IMR-90 (cell line): ENCODE measurements at regions not wholly inside any gene's neighbourhood (a gene's known extent, or its start where the extent isn't known, plus 50 kb on each side); places are given as distances from the start of the nearest gene placed in this dataset.

Experiments
- ATAC-seq: fragments of 200-7000 bp; cut with Tn5 transposase; 2 replicates; pipeline ENCODE4 v1.9.1; 2020; ENCODE audit warnings: low read depth, mild to moderate bottlenecking, moderate library complexity
- BruUV-seq: library from RNA; stranded (reverse); fragments of 400-500 nt; replicated peaks from 2 replicates; lab custom pipeline; 2021; lab: Mats Ljungman, UMichigan
- CTCF ChIA-PET: fragments of 300-600 bp; formaldehyde crosslinking; extraction: SDS; loops from one replicate; lab custom pipeline; 2021; ENCODE audit warnings: antibody characterized with exemption; lab: Yijun Ruan, JAX
- POLR2A ChIA-PET: fragments of 300-600 bp; sonication (Branson Sonifier 250); formaldehyde crosslinking; loops from one replicate; lab custom pipeline; 2022; ENCODE audit warnings: antibody characterized with exemption; ENCODE audit not compliant: unreplicated experiment; lab: Charles Lee
- DNase-seq: peaks from one replicate; pipeline ENCODE4 v3.0.0; 2013
- H2AFZ ChIP-seq: replicated peaks from 2 replicates; pipeline ENCODE3; 2013; ENCODE audit warnings: low read length, mild to moderate bottlenecking; ENCODE audit not compliant: poor library complexity
- H2AK5ac ChIP-seq: 2 replicates; pipeline ENCODE4 v1.6.1; 2013; ENCODE audit warnings: low read depth, low read length, inconsistent platforms
- H2AK9ac ChIP-seq: replicated peaks from 2 replicates; pipeline ENCODE3; 2013; ENCODE audit warnings: mild to moderate bottlenecking, low read depth, low read length, moderate library complexity; ENCODE audit not compliant: poor library complexity
- H2BK120ac ChIP-seq: 2 replicates; pipeline ENCODE4 v1.6.1; 2013; ENCODE audit warnings: low read depth, low read length, inconsistent platforms
- H2BK15ac ChIP-seq: 3 replicates; pipeline ENCODE4 v1.6.1; 2013; ENCODE audit warnings: low read depth, low read length, inconsistent platforms
- H2BK20ac ChIP-seq: 2 replicates; pipeline ENCODE4 v1.6.1; 2013; ENCODE audit warnings: low read depth, mild to moderate bottlenecking, inconsistent platforms, low read length, moderate library complexity
- H2BK5ac ChIP-seq: 2 replicates; pipeline ENCODE4 v1.6.1; 2013; ENCODE audit warnings: mild to moderate bottlenecking, low read depth, low read length, inconsistent platforms; ENCODE audit not compliant: poor library complexity, severe bottlenecking
- H3K14ac ChIP-seq: replicated peaks from 2 replicates; pipeline ENCODE4 v1.6.1; 2013; ENCODE audit warnings: low read depth, low read length, inconsistent platforms
- H3K18ac ChIP-seq: 2 replicates; pipeline ENCODE4 v1.6.1; 2013; ENCODE audit warnings: low read depth, low read length, control low read depth
- H3K23ac ChIP-seq: 2 replicates; pipeline ENCODE4 v1.6.1; 2013; ENCODE audit warnings: low read depth, low read length, inconsistent platforms
- H3K27ac ChIP-seq: 2 replicates; pipeline ENCODE4 v1.5.1; 2013; ENCODE audit warnings: mild to moderate bottlenecking, control low read depth, low read length; ENCODE audit not compliant: insufficient read depth
- H3K27me3 ChIP-seq: 2 replicates; pipeline ENCODE4 v1.6.1; 2013; ENCODE audit warnings: low read length; ENCODE audit not compliant: control insufficient read depth, insufficient read depth
- H3K36me3 ChIP-seq: 2 replicates; pipeline ENCODE4 v1.6.1; 2013; ENCODE audit warnings: low read length, mixed read lengths; ENCODE audit not compliant: control insufficient read depth, insufficient read depth
- H3K4ac ChIP-seq: 2 replicates; pipeline ENCODE4 v1.6.1; 2013; ENCODE audit warnings: low read depth, low read length, inconsistent platforms
- H3K4me1 ChIP-seq: 2 replicates; pipeline ENCODE4 v1.6.1; 2013; ENCODE audit warnings: low read length, mixed read lengths; ENCODE audit not compliant: control insufficient read depth, insufficient read depth
- H3K4me2 ChIP-seq: 2 replicates; pipeline ENCODE4 v1.6.1; 2013; ENCODE audit warnings: low read depth, mild to moderate bottlenecking, control low read depth, low read length, moderate library complexity
- H3K4me3 ChIP-seq: 2 replicates; pipeline ENCODE4 v1.5.1; 2013; ENCODE audit warnings: low read depth, mild to moderate bottlenecking, control low read depth, low read length, moderate library complexity; ENCODE audit not compliant: insufficient read depth
- H3K56ac ChIP-seq: 2 replicates; pipeline ENCODE4 v1.6.1; 2013; ENCODE audit warnings: low read length, inconsistent platforms; ENCODE audit not compliant: insufficient read depth; ENCODE audit errors: extremely low read depth
- H3K79me1 ChIP-seq, 2 experiments: 2 replicates each; pipeline ENCODE4 v1.6.1; 2013; ENCODE audit warnings: low read length in 2 of 2, inconsistent platforms in 1 of 2, low read depth in 1 of 2
- H3K9ac ChIP-seq: 2 replicates; pipeline ENCODE4 v1.6.1; 2013; ENCODE audit warnings: low read depth, low read length, control low read depth
- H3K9me1 ChIP-seq: 2 replicates; pipeline ENCODE4 v1.6.1; 2013; ENCODE audit warnings: low read length, inconsistent platforms; ENCODE audit not compliant: insufficient read depth
- H3K9me3 ChIP-seq: 2 replicates; pipeline ENCODE4 v1.6.1; 2013; ENCODE audit warnings: low read length; ENCODE audit not compliant: control insufficient read depth, insufficient read depth
- H4K20me1 ChIP-seq: 2 replicates; pipeline ENCODE4 v1.6.1; 2013; ENCODE audit warnings: low read length, inconsistent platforms; ENCODE audit not compliant: insufficient read depth
- H4K5ac ChIP-seq: 2 replicates; pipeline ENCODE4 v1.6.1; 2013; ENCODE audit warnings: mild to moderate bottlenecking, low read depth, low read length, control low read depth
- H4K8ac ChIP-seq, 2 experiments: 2 replicates each; pipeline ENCODE4 v1.6.1; 2013; ENCODE audit warnings: low read depth in 2 of 2, low read length in 2 of 2, control low read depth in 1 of 2, inconsistent platforms in 1 of 2
- H4K91ac ChIP-seq: 2 replicates; pipeline ENCODE4 v1.6.1; 2013; ENCODE audit warnings: low read depth, low read length, inconsistent platforms; ENCODE audit not compliant: insufficient read depth
- CEBPB ChIP-seq: IDR thresholded peaks from 2 replicates; pipeline ENCODE4 v1.6.1; 2012; ENCODE audit warnings: low read depth, low read length, improper control_type of control experiment
- POLR2A ChIP-seq: IDR thresholded peaks from 2 replicates; pipeline ENCODE4 v1.6.1; 2012; ENCODE audit warnings: mild to moderate bottlenecking, low read depth, low read length
- RCOR1 ChIP-seq: IDR thresholded peaks from 2 replicates; pipeline ENCODE4 v1.6.1; 2012; ENCODE audit warnings: mild to moderate bottlenecking, low read length, improper control_type of control experiment; ENCODE audit not compliant: insufficient replicate concordance
- RFX5 ChIP-seq: IDR thresholded peaks from 2 replicates; pipeline ENCODE4 v1.8.0; 2012; ENCODE audit warnings: low read depth, mild to moderate bottlenecking, low read length, moderate library complexity
- USF2 ChIP-seq: fragments of 150-350 bp; IDR thresholded peaks from 2 replicates; pipeline ENCODE4 v1.6.1; 2017; ENCODE audit warnings: mild to moderate bottlenecking, antibody characterized with exemption, low read length, low read depth
- WGBS, 2 experiments: methylation state at CpG; one replicate each; pipeline versions ENCODE4 v1.1.5 to v1.1.7; 2013; ENCODE audit warnings: missing lambda C conversion rate in 2 of 2; ENCODE audit not compliant: insufficient read length in 1 of 2; ENCODE audit errors: extremely low coverage in 2 of 2; 5-methylcytosine and 5-hydroxymethylcytosine counted together
- dilution Hi-C: fragments of 300-500 bp; cut with HindIII; formaldehyde crosslinking; loops from one replicate; pipeline ENCODE4 v1.14.3; 2018; ENCODE audit warnings: low sequenced_read_pairs; ENCODE audit not compliant: unreplicated experiment
- in situ Hi-C: fragments of 300-500 bp; cut with MboI; formaldehyde crosslinking; loops from 3 replicates; pipeline ENCODE4 v1.14.3; 2019; ENCODE audit warnings: low sequenced_read_pairs, inconsistent platforms, mixed read lengths
- intact Hi-C: fragments of 100-400 bp; cut with micrococcal nuclease; formaldehyde crosslinking; loops from 2 replicates; pipeline ENCODE4 v1.10.0; 2022
- TF ChIP-seq, protein P1 (sequence below): conservative IDR thresholded peaks from 2 replicates; pipeline ENCODE4 v1.5.1; 2012; ENCODE audit warnings: mild to moderate bottlenecking, low read depth, low read length, improper control_type of control experiment

GRCh38 chr12:34244608-34245007 lies 222.3 kb downstream of the ALG10 start:
- Histone ChIP-seq H2BK15ac (no peak overlapping the region), H3K9ac (no peak overlapping the region), H3K27ac (no peak overlapping the region), H4K91ac (no peak overlapping the region), H3K56ac (no peak overlapping the region), H2AFZ (no peak overlapping the region), H2BK20ac (no peak overlapping the region), H4K20me1 (no peaks in the 10 kb centered on the region), H3K18ac (no peak overlapping the region), H3K79me1 (no peaks in the 10 kb centered on the region), H3K14ac (no peak overlapping the region), H3K27me3 (no peaks in the 10 kb centered on the region), H2BK120ac (no peak overlapping the region), H2AK5ac (no peak overlapping the region), H2AK9ac (no peak overlapping the region), H3K36me3 (no peaks in the 10 kb centered on the region), H3K4me1 (no peaks in the 10 kb centered on the region), H3K4me2 (no peak overlapping the region), H2BK5ac (no peak overlapping the region), H3K23ac (no peak overlapping the region), H3K4me3 (no peak overlapping the region), H4K8ac (no peak overlapping the region), H3K9me1 (no peaks in the 10 kb centered on the region), H4K5ac (no peak overlapping the region), H3K9me3 (peaks cover 9% of the 10 kb centered on the region), H3K4ac (no peak overlapping the region)
- WGBS, 2 experiments: no CpG with 5 or more reads among the region's 1 CpG
- TF ChIP-seq POLR2A: no peak
- TF ChIP-seq, protein P1, sequence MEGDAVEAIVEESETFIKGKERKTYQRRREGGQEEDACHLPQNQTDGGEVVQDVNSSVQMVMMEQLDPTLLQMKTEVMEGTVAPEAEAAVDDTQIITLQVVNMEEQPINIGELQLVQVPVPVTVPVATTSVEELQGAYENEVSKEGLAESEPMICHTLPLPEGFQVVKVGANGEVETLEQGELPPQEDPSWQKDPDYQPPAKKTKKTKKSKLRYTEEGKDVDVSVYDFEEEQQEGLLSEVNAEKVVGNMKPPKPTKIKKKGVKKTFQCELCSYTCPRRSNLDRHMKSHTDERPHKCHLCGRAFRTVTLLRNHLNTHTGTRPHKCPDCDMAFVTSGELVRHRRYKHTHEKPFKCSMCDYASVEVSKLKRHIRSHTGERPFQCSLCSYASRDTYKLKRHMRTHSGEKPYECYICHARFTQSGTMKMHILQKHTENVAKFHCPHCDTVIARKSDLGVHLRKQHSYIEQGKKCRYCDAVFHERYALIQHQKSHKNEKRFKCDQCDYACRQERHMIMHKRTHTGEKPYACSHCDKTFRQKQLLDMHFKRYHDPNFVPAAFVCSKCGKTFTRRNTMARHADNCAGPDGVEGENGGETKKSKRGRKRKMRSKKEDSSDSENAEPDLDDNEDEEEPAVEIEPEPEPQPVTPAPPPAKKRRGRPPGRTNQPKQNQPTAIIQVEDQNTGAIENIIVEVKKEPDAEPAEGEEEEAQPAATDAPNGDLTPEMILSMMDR: no peak
- no peak for TF ChIP-seq RFX5
- TF ChIP-seq RCOR1: no peak
- TF ChIP-seq CEBPB: no peak
- no peak for TF ChIP-seq USF2
- intact Hi-C loops: no loop called here
- in situ Hi-C loops: no loop called here
- CTCF ChIA-PET: no interaction called here
- ATAC-seq (no peak), DNase-seq (no peak)
- dilution Hi-C loops: no loop called here
- POLR2A ChIA-PET: no interaction called here
- no TSS peak for BruUV-seq
